Mucosa of rectum (tissue), 2 donors: ENCODE measurements at regions not wholly inside any gene's neighbourhood (a gene's known extent, or its start where the extent isn't known, plus 50 kb on each side); places are given as distances from the start of the nearest gene placed in this dataset.

Experiments
- H3K27ac ChIP-seq, 2 donors: one replicate each; pipeline ENCODE4 v1.7.0; 2013; ENCODE audit warnings: inconsistent platforms in 2 of 2, low read depth in 2 of 2, low read length in 2 of 2
- H3K27me3 ChIP-seq, 2 donors: one replicate each; pipeline ENCODE4 v1.7.0; 2013; ENCODE audit warnings: low read length in 2 of 2; ENCODE audit not compliant: control insufficient read depth in 2 of 2, insufficient read depth in 2 of 2
- H3K36me3 ChIP-seq, 2 donors: one replicate each; pipeline ENCODE4 v1.7.0; 2013; ENCODE audit warnings: low read length in 2 of 2; ENCODE audit not compliant: control insufficient read depth in 2 of 2, insufficient read depth in 2 of 2
- H3K4me1 ChIP-seq, 2 donors: one replicate each; pipeline ENCODE4 v1.7.0; 2013; ENCODE audit warnings: low read length in 2 of 2, mild to moderate bottlenecking in 1 of 2; ENCODE audit not compliant: control insufficient read depth in 2 of 2, insufficient read depth in 2 of 2
- H3K4me3 ChIP-seq, 2 donors: one replicate each; pipeline ENCODE4 v1.7.0; 2013; ENCODE audit warnings: low read length in 2 of 2
- H3K9ac ChIP-seq, 2 donors: one replicate each; pipeline ENCODE4 v1.7.0; 2013; ENCODE audit warnings: low read length in 2 of 2, low read depth in 1 of 2, mild to moderate bottlenecking in 1 of 2
- H3K9me3 ChIP-seq, 2 donors: one replicate each; pipeline ENCODE4 v1.7.0; 2013; ENCODE audit warnings: low read length in 2 of 2; ENCODE audit not compliant: control insufficient read depth in 2 of 2
- donor health status: healthy.
- donor health status: Normal muscosa, but diverticular disease.

DNA sequence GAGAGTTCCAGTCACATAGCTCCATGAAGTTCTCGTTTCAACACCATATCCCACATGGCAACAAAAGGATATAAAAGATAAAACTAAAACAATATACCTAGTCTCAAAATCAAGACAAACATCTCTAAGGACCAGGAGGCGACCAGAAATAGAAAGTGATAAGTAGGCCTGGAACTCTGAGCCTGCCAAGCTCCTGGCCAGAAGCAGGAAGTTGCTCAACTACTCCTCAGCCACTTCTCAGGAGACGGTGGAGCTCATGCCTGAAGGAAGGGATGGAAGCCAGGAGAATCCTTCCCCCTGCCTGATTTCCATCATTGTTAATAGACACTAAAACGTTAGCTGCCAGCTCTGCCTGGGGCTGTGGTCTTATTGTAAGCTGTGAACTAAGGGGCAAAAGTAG, 94.7 kb downstream of the DISP1 start:
- no peaks in the 10 kb centered on the region for H3K36me3 ChIP-seq
- H3K4me3 ChIP-seq = no peak overlapping the region
- no peaks in the 10 kb centered on the region for H3K9me3 ChIP-seq
- H3K27ac ChIP-seq = no peak overlapping the region
- H3K9ac ChIP-seq = no peak overlapping the region
- H3K4me1 ChIP-seq = no peaks in the 10 kb centered on the region
- H3K27me3 ChIP-seq = no peaks in the 10 kb centered on the region

DNA sequence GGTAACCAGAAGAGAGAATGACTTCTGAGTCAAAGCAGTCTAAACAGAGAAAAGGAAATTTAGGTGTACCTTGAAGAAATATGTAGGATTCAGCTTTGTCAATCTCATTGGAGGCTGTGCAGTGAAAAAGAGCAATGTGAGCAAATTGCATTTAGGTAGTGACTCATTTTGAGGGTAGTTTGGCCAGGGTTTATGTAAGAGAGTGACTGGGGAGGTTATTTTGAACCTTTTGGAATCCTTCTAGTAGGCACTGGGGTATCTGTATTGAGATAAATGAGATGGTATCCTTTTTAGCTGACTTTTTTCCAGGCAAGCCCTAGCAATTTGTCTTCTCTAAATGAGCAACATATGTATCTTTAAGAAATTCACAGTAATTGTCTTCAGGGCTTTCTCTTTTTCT, 95.9 kb downstream of the DISP1 start:
- no peaks in the 10 kb centered on the region for H3K36me3 ChIP-seq
- H3K9me3 ChIP-seq = no peaks in the 10 kb centered on the region
- H3K27ac ChIP-seq = no peak overlapping the region
- H3K4me3 ChIP-seq = no peak overlapping the region
- no peaks in the 10 kb centered on the region for H3K27me3 ChIP-seq
- peaks cover 0 to 2% of the 10 kb centered on the region in 2 donors for H3K4me1 ChIP-seq
- no peak overlapping the region for H3K9ac ChIP-seq

DNA sequence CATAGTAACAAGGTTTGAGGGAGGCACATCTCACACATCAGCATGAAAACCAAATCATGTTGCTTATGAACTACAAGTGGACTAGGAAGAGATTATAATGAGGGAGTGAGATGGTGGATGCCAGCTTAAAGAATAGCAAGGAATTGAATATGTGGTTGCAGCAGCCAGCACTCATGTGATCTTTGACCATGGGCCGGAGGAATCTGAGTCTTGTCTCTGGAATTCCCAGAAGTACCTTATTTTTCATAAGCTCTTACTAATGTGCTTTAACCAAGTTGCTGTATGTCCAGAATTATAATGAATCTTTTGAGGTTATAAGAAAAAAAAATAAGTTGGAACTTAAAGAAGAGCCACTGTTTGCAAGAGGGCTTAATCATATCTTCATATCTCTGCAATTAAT, 97.0 kb downstream of the DISP1 start:
- H3K9ac ChIP-seq = no peak overlapping the region
- no peaks in the 10 kb centered on the region for H3K36me3 ChIP-seq
- no peaks in the 10 kb centered on the region for H3K27me3 ChIP-seq
- H3K4me3 ChIP-seq = no peak overlapping the region
- no peak overlapping the region for H3K27ac ChIP-seq
- H3K4me1 ChIP-seq = peaks cover 0 to 3% of the 10 kb centered on the region in 2 donors
- H3K9me3 ChIP-seq = no peaks in the 10 kb centered on the region

DNA sequence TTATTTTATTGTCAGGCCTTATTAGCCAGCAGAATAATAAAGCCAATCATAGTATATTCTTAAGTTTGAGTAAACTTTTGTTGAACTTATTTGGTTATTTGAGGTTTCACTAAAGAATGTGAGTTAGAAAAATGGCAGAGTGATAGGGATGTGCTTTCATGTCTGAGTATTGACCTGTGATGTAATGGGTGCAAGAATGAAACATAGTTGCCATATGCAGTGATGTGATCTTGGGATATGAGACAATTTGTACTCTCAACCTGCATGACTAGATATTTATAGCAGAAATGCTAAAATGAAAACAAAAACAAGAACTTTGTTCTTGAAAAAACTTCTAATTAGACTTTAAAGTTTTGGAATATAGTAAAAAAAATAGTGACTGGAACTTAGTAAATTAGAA, 97.9 kb downstream of the DISP1 start:
- Histone ChIP-seq H3K27me3 (no peaks in the 10 kb centered on the region), H3K9ac (no peak overlapping the region), H3K4me1 (peaks cover 0 to 3% of the 10 kb centered on the region in 2 donors), H3K4me3 (no peak overlapping the region), H3K36me3 (no peaks in the 10 kb centered on the region), H3K27ac (no peak overlapping the region), H3K9me3 (no peaks in the 10 kb centered on the region)

DNA sequence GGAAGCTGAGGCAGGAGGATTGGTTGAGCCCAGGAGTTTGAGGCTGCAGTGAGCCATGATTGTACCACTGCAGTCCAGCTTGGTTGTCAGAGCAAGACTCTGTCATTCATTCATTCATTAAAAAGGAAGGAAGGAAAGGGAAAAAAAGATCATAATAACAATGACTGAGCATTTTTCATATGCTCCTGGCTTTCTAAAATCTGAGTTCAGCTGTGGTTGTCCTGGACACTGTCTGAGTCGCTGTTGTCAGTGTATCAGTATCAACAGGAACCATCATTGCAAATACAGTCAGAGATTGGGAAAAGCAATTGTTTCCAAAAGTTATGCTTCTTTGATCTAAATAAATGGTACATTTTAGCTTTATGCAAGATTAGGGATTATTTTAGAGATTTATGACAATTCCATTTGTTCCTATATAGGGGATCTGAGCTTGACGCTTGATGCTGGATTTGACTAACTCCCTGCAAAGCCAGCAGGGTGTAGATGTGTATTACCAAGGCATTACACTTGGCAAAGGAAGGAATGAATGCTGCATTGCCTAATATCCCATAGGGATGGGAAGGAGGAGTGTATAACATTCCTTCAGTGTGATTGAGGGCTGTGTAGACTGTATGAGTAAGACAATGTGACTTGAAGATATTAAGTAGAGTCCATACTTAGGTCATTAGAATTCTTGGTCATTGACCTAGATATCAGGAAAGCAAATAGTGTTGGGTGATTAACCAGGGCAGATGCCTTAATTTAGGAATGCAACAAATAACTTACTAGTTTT, 100.2 kb downstream of the DISP1 start:
- no peak overlapping the region for H3K9ac ChIP-seq
- H3K4me1 ChIP-seq = peaks cover 0 to 3% of the 10 kb centered on the region in 2 donors
- H3K27me3 ChIP-seq = no peaks in the 10 kb centered on the region
- no peak overlapping the region for H3K4me3 ChIP-seq
- H3K27ac ChIP-seq = no peak overlapping the region
- no peaks in the 10 kb centered on the region for H3K9me3 ChIP-seq
- H3K36me3 ChIP-seq = no peaks in the 10 kb centered on the region

DNA sequence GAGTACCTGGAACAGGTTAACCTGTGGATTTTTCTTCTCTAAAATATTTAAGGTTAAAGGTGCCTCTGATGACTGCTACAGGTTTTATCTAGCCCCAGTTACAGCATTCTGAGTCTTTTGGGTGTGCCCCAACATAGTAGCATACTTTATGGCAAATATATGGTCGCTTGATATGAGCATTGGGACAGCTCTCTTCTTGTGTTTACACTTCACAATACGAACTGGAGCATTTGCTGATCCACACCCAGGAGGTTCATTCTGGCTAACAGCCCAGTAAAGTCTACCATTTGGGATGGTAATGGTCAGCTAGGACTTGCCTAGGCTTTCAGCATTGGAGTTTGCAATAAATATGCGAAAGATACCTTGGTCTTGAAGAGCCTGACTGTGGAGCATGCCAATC, 101.3 kb downstream of the DISP1 start:
- no peaks in the 10 kb centered on the region for H3K9me3 ChIP-seq
- H3K9ac ChIP-seq = no peak overlapping the region
- H3K4me3 ChIP-seq = no peak overlapping the region
- peaks cover 0 to 3% of the 10 kb centered on the region in 2 donors for H3K4me1 ChIP-seq
- no peaks in the 10 kb centered on the region for H3K36me3 ChIP-seq
- H3K27ac ChIP-seq = no peak overlapping the region
- H3K27me3 ChIP-seq = no peaks in the 10 kb centered on the region

DNA sequence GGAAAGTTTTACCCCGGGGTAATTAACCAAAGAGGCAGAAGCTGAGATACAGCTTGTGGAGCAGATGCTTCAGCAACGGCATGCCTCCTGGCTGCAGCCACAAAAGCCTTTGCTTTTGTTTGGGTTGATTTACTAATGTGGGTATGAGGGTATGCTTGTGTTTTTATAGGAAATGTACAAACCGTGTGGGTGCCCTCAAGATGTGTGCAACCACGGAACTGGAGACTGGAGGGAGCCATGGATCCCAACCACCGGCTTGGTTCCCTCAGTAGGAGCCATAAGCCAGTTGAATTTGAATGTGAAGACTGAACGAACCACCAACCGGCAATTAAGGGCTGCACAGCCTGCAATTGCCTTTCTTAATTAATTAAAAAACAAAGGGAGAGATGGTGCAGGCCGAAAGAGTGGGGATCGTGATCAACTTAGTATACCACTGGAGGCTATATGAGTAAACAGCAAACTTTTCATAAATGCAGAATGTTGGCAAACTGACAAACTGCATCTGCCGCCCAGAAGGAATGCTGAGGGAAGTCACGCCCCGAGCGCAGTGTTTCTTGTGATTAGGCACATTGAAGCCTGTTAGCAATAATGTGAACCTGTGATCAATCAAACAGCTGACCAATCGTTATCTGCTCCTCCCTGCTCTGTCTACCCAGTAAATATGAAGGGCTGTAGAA, 104.1 kb downstream of the DISP1 start:
- H3K4me1 ChIP-seq = peaks cover 0 to 3% of the 10 kb centered on the region in 2 donors
- H3K9ac ChIP-seq = no peak overlapping the region
- no peak overlapping the region for H3K27ac ChIP-seq

DNA sequence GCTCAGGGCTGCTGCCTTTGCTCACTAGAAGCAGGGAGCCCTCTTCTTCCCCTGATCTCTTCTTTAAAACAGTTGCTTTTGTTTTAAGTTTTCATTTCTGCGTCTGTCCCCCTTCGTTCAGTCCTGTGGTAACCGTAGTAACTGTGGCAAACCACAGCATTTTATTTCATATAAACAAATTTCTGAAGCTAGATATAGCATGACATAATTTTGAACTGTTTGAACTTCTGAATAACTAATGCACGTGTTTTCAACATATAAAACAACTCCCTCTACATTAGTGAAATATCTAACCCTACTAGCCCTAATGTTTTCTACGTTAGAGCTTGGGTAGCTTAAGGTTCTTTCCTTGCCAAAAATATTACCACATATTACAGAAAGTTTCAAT, 104.6 kb downstream of the DISP1 start:
- Histone ChIP-seq H3K9ac (no peak overlapping the region), H3K36me3 (no peaks in the 10 kb centered on the region), H3K27ac (no peak overlapping the region)

More for the DNA sequence above, 104.1 kb downstream of the DISP1 start:
- no peaks in the 10 kb centered on the region for H3K27me3 ChIP-seq
- no peaks in the 10 kb centered on the region for H3K9me3 ChIP-seq
- no peaks in the 10 kb centered on the region for H3K36me3 ChIP-seq
- H3K4me3 ChIP-seq = no peak overlapping the region

DNA sequence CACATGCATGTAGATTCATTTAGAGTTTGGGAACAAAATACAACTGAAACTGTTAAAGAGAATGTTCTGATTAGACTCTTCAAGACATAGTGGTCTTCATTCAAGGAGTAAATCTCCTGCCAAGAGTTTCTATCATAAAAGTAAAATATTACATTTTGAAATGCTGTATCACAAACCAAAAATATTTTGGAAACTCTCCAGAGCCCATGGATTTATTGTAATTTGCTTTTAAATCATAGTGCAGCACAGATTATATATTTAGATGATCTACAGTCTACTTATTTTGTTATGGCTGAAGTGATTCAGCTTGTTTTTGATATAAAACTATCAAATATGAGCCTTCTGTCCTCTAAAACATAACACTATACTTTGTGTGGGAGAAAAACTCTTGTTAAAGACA, 105.3 kb downstream of the DISP1 start:
- H3K27ac ChIP-seq = no peak overlapping the region
- H3K9me3 ChIP-seq = no peaks in the 10 kb centered on the region
- no peak overlapping the region for H3K9ac ChIP-seq
- H3K4me3 ChIP-seq = no peak overlapping the region
- no peaks in the 10 kb centered on the region for H3K27me3 ChIP-seq
- peaks cover 0 to 3% of the 10 kb centered on the region in 2 donors for H3K4me1 ChIP-seq
- H3K36me3 ChIP-seq = no peaks in the 10 kb centered on the region

More for the DNA sequence above, 104.6 kb downstream of the DISP1 start:
- no peak overlapping the region for H3K4me3 ChIP-seq
- H3K4me1 ChIP-seq = peaks cover 0 to 3% of the 10 kb centered on the region in 2 donors
- H3K27me3 ChIP-seq = no peaks in the 10 kb centered on the region
- H3K9me3 ChIP-seq = no peaks in the 10 kb centered on the region

DNA sequence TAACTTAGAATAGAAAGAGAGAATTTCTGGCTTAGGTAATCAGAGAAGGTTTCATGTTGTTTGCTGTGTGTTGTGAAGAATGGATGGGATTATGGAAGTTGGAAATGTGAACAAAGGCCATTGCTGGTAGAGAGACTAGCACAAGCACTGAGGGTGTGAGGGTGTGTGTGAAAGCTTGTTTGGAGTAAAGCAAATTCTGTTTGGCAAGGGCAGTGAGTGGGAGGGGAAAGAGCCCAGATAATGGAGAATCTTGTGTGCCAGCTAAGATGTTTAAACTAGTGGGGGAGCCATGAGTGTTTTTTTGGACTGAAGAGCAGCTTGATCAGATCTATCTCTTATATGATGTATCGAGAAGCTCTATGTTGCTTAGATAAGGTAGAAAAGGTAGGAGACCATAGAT, 107.1 kb downstream of the DISP1 start:
- H3K27ac ChIP-seq = no peak overlapping the region
- H3K27me3 ChIP-seq = no peaks in the 10 kb centered on the region
- H3K9ac ChIP-seq = no peak overlapping the region
- no peaks in the 10 kb centered on the region for H3K36me3 ChIP-seq
- H3K4me3 ChIP-seq = no peak overlapping the region
- H3K4me1 ChIP-seq = no peaks in the 10 kb centered on the region
- no peaks in the 10 kb centered on the region for H3K9me3 ChIP-seq
